GM12874 (cell line): ENCODE measurements at regions not wholly inside any gene's neighbourhood (a gene's known extent, or its start where the extent isn't known, plus 50 kb on each side); places are given as distances from the start of the nearest gene placed in this dataset.

Experiments
- TF ChIP-seq, protein P1 (sequence below): IDR thresholded peaks from 2 replicates; pipeline ENCODE4 v1.5.1; 2011; ENCODE audit warnings: low read depth, mild to moderate bottlenecking, control low read depth, low read length, moderate library complexity; ENCODE audit not compliant: insufficient read depth

DNA sequence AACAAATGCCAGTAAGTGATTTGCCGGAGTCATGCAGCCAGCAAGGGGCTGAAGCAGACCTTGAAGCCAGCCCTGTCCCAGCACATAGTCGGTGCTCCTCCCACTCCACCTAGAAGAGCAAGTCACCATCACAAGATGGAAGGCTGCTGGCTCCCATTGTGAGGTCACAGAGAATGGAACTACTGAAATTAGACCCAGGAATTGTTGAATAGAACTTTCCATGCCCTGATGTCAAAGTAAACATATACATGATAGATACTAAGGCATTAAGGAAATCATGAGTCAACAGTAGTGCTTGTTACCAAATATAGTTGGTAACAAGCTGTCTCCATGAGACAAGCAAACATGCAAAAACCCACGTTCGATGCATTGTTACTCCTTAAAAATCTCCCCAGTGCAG lies 177.1 kb upstream of the MID1 start:
- TF ChIP-seq, protein P1, sequence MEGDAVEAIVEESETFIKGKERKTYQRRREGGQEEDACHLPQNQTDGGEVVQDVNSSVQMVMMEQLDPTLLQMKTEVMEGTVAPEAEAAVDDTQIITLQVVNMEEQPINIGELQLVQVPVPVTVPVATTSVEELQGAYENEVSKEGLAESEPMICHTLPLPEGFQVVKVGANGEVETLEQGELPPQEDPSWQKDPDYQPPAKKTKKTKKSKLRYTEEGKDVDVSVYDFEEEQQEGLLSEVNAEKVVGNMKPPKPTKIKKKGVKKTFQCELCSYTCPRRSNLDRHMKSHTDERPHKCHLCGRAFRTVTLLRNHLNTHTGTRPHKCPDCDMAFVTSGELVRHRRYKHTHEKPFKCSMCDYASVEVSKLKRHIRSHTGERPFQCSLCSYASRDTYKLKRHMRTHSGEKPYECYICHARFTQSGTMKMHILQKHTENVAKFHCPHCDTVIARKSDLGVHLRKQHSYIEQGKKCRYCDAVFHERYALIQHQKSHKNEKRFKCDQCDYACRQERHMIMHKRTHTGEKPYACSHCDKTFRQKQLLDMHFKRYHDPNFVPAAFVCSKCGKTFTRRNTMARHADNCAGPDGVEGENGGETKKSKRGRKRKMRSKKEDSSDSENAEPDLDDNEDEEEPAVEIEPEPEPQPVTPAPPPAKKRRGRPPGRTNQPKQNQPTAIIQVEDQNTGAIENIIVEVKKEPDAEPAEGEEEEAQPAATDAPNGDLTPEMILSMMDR, result no peak

DNA sequence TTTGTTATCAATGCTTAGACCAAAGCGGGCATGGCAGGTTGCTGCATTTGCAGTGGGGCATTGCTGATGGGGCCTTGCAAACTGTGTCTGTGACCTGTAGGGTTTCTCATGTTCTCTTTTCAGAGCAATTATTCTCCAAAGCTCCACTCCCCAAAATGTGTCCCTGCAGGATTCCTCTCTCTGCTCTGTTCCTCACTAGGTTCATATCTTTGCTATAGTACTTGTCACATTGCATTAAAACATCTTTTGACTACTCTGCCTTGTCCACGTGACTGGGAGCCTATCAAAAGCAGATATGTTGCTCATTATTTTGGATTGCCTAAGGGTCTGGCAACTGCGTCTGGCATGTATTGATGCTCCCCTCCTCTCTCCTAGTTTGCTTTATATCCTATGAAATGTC lies 177.7 kb upstream of the MID1 start:
- TF ChIP-seq, protein P1, result no peak

DNA sequence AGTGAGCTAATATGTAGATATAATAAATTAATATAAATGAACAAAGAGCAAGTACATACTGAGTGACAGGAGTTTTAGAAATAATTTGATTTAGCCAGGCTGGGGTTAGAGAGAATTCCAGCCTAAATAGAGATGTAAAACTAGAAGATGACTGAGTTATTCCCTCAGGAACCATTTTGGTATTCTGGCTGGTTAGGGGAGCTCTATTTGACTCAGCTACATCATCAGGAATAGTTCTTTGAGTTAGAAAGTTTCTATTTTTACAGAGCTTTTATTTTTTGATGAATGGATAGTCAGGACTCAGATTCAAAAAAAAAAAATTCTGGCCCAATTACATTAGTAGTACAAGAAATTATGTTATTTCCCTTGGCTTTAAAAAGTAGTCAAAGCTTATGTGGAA lies 180.4 kb upstream of the MID1 start:
- TF ChIP-seq, protein P1, result no peak

DNA sequence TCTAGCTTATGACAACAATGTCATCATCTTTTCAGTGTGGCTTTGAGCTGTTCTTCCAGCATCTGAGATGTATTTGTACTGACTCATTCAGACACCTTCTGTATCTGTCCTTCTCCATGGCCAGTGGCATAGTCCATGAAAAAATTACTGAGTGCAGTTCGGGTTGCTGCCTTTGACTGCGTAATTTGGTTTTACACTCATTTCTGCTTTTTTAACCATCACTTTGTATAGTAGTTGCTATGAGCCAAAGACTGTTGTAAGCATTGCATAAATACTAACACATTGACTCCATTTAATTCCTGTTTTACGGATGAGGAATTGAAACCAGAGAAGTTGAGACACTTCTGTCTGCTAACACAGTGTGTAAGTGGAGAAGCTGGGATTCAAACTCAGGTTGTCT lies 190.7 kb upstream of the MID1 start:
- TF ChIP-seq, protein P1, result no peak

DNA sequence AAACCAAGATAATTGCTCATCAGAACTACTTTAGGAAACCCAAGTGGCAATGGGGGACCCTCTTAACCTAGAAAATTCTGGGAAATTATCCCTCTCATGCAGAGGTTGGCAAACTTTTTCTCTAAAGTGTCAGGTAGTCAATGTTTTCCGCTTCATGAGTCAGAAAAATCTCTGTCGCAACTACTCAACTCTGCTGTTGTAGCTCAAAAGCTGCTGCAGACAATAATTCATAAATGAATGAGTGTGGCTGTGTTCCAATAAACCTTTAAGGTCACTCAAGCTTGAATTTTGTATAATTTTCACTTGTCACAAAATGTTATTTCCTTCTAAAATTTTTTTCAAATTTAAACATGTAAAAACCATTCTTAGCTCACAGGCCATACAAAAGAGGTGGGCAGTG lies 193.4 kb upstream of the MID1 start:
- TF ChIP-seq, protein P1, result no peak

DNA sequence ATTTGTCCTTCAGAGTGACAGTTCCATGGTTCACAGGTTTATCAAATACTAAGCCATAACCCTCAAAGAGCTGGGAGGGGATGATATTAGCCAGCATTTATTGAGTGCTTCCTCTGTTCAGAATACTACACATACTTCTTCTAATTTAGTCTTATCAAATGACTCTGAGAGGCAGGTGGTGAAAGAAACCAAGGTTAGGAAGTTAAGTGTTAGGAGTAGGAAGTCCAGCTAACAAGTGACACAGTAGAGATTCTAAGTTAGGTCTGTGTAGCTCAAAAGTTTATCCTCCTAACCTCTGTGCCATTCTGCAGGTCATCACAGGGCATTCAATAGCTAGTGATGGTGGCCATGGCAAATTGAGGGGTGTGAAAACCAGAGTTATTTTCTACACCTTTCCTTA lies 198.3 kb upstream of the MID1 start:
- TF ChIP-seq, protein P1, result no peak

DNA sequence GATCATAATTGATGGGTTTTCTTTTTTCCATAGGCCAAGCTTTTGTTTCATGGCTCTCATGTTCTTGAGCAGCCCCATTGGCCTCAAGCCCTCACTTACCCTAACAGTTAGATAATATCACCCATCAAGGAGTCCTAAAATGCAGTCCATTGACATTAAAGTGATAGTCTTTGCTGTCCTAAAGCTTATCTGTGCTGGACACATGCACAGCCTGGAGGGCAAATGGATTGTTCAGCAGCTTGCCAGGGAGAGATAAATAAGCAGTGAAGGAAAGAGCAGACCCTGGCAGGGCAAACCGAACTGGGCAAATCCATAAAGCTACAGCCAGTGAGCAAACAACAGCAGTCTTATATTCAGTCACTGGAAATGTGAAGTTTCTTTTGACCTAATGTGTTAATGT lies 199.6 kb upstream of the MID1 start:
- TF ChIP-seq, protein P1, result no peak

DNA sequence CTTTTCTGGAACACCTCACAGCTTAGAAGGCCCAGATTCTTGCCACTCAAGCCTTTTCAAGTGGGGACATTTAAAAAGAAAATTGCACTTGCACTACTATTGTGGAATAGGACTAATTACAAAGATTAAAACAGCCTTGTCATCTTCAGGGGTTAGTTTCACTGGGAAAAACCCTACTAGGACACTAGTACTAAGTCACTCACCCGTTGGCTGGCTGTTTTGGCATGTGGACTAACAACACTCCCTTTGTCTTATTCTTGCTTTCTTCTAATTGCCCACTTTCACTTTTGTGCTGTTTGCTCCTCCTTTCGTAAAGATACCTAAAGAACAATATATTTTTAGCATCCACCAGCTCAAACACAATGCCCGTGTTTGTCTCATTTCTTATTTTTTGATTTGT lies 200.9 kb upstream of the MID1 start:
- TF ChIP-seq, protein P1, result no peak
